Lower lobe of right lung (tissue), 2 donors: ENCODE measurements at regions not wholly inside any gene's neighbourhood (a gene's known extent, or its start where the extent isn't known, plus 50 kb on each side); places are given as distances from the start of the nearest gene placed in this dataset.

Experiments
- ATAC-seq, 2 donors: fragments of 200-7000 bp; cut with Tn5 transposase; one replicate each; pipeline ENCODE4 v1.9.1; 2020 to 2022; ENCODE audit warnings: mild to moderate bottlenecking in 2 of 2, moderate library complexity in 2 of 2
- DNase-seq: peaks from one replicate; pipeline ENCODE4 v3.0.0-alpha.2; 2020
- H3K27ac ChIP-seq: fragments of 200-600 bp; one replicate; pipeline ENCODE4 v1.8.0; 2022
- H3K27me3 ChIP-seq: fragments of 200-600 bp; one replicate; pipeline ENCODE4 v1.8.0; 2022; ENCODE audit warnings: low read depth
- H3K36me3 ChIP-seq: fragments of 200-600 bp; one replicate; pipeline ENCODE4 v1.8.0; 2022; ENCODE audit warnings: mild to moderate bottlenecking
- H3K4me1 ChIP-seq: fragments of 200-600 bp; one replicate; pipeline ENCODE4 v1.8.0; 2022
- H3K4me3 ChIP-seq: fragments of 200-600 bp; one replicate; pipeline ENCODE4 v1.8.0; 2022; ENCODE audit warnings: mild to moderate bottlenecking
- H3K9me3 ChIP-seq: fragments of 200-600 bp; one replicate; pipeline ENCODE4 v1.8.0; 2022
- intact Hi-C: fragments of 100-400 bp; cut with DNase I; formaldehyde crosslinking; loops from one replicate; pipeline ENCODE4 v1.11.0; 2022
- TF ChIP-seq, protein P1 (sequence below): fragments of 200-600 bp; IDR thresholded peaks from one replicate; pipeline ENCODE4 v1.8.0; 2022; ENCODE audit warnings: antibody characterized with exemption, mild to moderate bottlenecking
- donor health status: DM: no; HTN: yes; CAD: no; lungs with severe emphysema.

DNA sequence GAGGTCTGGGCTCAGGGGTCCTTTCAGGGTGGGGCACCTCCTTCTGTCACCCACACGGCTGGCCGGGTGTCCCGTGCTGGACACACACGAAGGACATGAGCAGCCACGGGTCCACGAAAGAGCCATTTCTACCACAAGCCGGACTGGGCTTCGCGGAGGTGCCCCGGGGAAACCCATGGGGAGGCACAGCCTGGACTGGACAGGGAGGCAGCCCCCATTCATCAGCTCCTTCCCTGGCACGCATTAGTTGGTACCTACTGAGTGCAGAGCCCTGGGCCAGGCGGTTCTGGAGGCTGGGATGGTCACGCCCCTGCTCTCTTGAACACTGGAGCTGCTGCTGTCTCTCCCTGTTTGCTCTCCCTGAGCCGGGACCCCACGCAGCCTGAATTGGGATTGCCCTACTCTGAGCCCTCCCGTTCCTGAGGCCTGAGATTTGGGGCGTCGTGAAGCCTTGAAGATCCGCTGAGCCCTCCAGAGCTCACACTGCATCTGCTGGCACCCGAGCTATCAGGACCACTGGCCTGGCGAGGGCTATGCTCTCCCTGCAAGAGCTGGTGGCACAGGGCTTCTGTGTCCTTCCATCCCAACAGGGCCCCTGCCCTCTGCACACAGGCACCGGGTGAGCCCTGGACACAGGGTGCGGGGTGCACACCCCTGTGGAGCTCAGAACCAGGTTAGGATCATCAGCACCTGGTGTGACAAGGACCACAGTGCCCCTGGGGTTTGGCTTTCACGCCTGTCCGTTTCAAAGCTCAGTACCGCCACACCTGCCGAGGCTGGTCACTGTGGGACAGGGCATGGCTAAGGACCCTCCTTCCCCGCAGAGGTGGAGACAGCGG, 84.6 kb downstream of the MYEOV start:
- Histone ChIP-seq H3K9me3 (no peaks in the 10 kb centered on the region), H3K27ac (no peak overlapping the region), H3K36me3 (no peaks in the 10 kb centered on the region), H3K4me1 (no peaks in the 10 kb centered on the region), H3K27me3 (no peaks in the 10 kb centered on the region), H3K4me3 (no peak overlapping the region)
- TF ChIP-seq, protein P1, sequence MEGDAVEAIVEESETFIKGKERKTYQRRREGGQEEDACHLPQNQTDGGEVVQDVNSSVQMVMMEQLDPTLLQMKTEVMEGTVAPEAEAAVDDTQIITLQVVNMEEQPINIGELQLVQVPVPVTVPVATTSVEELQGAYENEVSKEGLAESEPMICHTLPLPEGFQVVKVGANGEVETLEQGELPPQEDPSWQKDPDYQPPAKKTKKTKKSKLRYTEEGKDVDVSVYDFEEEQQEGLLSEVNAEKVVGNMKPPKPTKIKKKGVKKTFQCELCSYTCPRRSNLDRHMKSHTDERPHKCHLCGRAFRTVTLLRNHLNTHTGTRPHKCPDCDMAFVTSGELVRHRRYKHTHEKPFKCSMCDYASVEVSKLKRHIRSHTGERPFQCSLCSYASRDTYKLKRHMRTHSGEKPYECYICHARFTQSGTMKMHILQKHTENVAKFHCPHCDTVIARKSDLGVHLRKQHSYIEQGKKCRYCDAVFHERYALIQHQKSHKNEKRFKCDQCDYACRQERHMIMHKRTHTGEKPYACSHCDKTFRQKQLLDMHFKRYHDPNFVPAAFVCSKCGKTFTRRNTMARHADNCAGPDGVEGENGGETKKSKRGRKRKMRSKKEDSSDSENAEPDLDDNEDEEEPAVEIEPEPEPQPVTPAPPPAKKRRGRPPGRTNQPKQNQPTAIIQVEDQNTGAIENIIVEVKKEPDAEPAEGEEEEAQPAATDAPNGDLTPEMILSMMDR = no peak
- DNase-seq (no peak), ATAC-seq (no peak)
- intact Hi-C loops = no loop called here

DNA sequence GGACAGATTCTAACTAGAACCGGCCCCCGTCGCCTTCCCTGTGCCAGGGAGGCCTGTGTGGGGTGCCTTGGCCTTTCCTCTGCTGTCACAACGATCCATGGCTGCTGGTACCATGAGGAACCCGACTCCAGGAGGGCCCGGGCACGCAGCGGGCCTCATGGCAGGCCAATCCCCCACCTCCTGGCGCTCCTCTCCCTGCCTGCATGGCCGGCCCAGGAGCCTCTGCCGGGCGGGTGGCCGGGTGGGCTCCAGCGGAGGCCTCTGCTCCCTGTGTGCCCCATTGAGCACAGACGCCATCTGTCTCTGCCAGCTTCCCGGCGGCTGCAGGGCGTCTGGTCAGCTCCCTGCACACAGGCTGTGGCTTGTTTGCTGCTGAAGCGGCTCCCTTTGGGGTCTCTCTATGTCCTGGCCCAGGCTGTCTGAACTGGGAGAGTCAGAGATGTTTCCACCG, 86.5 kb downstream of the MYEOV start:
- Histone ChIP-seq H3K36me3 (no peaks in the 10 kb centered on the region), H3K27ac (no peak overlapping the region), H3K9me3 (no peaks in the 10 kb centered on the region), H3K27me3 (no peaks in the 10 kb centered on the region), H3K4me1 (no peaks in the 10 kb centered on the region), H3K4me3 (no peak overlapping the region)
- DNase-seq = no peak
- TF ChIP-seq, protein P1 = no peak
- no peak for ATAC-seq
- intact Hi-C loops = no loop called here

DNA sequence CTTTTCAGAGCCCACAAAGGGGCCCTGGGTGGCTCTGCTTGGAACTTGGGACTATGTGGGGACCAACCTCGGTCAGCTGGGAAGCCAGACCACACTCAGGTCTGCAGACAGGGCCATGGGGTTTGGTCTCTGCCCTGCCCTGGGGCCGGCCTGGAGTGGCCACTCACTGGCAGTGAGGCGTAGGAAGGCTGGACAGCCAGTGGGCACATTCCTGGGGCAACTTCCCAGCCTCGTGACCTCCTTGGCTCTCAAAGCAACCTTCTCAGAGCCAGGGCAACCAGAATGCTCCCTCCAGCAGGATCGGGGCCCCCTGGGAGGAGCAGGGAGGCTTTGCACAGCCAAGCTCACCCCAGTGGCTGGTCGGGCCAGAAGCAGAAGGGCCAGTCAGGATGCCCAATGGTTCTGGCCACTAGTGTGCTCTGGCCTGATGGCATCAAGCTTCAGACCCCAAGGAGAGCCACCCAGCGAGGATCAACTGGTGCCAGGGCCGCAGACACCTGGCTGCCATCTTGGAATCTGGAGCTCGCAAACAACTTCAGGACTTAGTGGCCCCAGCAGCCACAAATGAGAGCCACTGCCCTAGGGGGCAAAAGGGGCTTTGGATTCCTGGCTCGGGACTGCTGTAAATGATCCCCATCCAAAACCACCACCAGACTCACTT, 87.1 kb downstream of the MYEOV start:
- H3K9me3 ChIP-seq = no peaks in the 10 kb centered on the region
- H3K4me1 ChIP-seq = no peaks in the 10 kb centered on the region
- H3K27me3 ChIP-seq = no peaks in the 10 kb centered on the region
- H3K4me3 ChIP-seq = no peak overlapping the region
- H3K27ac ChIP-seq = no peak overlapping the region
- intact Hi-C loops = no loop called here
- ATAC-seq = no peak
- H3K36me3 ChIP-seq = no peaks in the 10 kb centered on the region
- TF ChIP-seq, protein P1 = no peak
- DNase-seq = no peak

DNA sequence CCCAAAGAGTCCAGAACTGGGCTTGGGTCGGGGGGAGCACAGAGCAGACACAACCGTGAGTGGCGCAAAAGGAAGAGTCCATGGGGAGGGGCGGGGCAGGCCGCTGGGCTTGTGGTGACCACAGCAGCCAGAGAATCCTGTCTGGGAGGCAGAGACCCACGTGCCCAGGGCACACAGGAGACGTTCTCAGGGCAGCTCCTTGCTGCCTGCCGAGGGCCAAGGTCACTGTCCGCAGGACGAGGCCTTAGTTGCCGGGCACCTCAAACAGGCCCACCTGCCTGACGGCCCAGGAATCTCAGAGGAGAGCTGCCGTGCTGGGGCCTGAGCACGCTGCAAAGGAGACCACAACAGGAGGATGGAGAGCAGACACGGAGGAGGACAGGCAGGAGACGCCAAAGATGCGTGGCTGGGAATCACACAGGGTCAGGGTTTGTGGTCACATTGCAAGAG, 87.8 kb downstream of the MYEOV start:
- DNase-seq = no peak

More for the DNA sequence above, 87.8 kb downstream of the MYEOV start:
- Histone ChIP-seq H3K4me3 (no peak overlapping the region), H3K27ac (no peak overlapping the region), H3K36me3 (no peaks in the 10 kb centered on the region), H3K27me3 (no peaks in the 10 kb centered on the region), H3K9me3 (no peaks in the 10 kb centered on the region), H3K4me1 (no peaks in the 10 kb centered on the region)
- ATAC-seq = no peak
- TF ChIP-seq, protein P1 = no peak
- intact Hi-C loops = no loop called here
